ENCODE measurements at regions not wholly inside any gene's neighbourhood (a gene's known extent, or its start where the extent isn't known, plus 50 kb on each side); places are given as distances from the start of the nearest gene placed in this dataset.

DNA sequence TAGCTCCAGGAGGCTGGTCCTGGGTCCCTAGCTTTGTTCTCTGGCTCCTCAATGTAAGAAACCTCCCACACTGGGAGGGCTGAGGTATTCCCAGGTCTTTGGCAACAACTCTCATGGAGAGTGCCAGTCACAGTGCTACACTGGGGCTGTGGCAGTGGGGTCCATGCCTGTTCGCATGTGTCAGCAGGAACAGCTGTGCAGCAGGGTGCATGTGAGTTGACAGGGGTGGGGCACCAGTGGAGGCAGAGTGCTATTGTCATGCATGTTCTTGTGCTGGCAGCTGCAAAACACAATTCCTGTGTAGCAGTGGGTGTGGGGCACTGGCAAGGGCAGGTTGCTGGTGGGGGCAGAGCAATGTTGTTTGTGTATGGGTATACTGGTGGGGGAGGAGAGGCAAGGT is 246.0 kb downstream of the CXXC4 start:
- Histone ChIP-seq H3K4me2 (no peak overlapping the region), H3K27ac (no peak overlapping the region), H3K9me3 (ENCODE audit: low read depth) (no peaks in the 10 kb centered on the region), H4K20me1 (ENCODE audit: low read depth) (no peaks in the 10 kb centered on the region), H3K4me1 (no peaks in the 10 kb centered on the region), H3K79me2 (ENCODE audit: low read depth) (no peaks in the 10 kb centered on the region), H3K9ac (no peak overlapping the region), H3K4me3 (no peak overlapping the region), H2AFZ (replicated peaks) (no peak overlapping the region), H3K36me3 (no peaks in the 10 kb centered on the region), H3F3A (ENCODE audit: low read depth) (no peaks in the 10 kb centered on the region), H3K27me3 (no peaks in the 10 kb centered on the region)
- TF ChIP-seq EZH2phosphoT487 (IDR thresholded peaks at IDR 0.05) (no peak), EZH2 (IDR thresholded peaks at IDR 0.05) (no peak)
- TF ChIP-seq, protein P1, sequence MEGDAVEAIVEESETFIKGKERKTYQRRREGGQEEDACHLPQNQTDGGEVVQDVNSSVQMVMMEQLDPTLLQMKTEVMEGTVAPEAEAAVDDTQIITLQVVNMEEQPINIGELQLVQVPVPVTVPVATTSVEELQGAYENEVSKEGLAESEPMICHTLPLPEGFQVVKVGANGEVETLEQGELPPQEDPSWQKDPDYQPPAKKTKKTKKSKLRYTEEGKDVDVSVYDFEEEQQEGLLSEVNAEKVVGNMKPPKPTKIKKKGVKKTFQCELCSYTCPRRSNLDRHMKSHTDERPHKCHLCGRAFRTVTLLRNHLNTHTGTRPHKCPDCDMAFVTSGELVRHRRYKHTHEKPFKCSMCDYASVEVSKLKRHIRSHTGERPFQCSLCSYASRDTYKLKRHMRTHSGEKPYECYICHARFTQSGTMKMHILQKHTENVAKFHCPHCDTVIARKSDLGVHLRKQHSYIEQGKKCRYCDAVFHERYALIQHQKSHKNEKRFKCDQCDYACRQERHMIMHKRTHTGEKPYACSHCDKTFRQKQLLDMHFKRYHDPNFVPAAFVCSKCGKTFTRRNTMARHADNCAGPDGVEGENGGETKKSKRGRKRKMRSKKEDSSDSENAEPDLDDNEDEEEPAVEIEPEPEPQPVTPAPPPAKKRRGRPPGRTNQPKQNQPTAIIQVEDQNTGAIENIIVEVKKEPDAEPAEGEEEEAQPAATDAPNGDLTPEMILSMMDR (IDR thresholded peaks at IDR 0.05): no peak
- Mint-ChIP-seq H3K27me3 (ENCODE audit: insufficient read depth, low read depth) (peaks cover 2% of the 10 kb centered on the region), H3K27ac (no peak overlapping the region), H3K4me3 (no peak overlapping the region), H3K36me3 (no peaks in the 10 kb centered on the region), H3K4me1 (no peaks in the 10 kb centered on the region), H3K9me3 (peaks cover 3% of the 10 kb centered on the region)
- DNase-seq (ENCODE audit: low spot score): no peak

DNA sequence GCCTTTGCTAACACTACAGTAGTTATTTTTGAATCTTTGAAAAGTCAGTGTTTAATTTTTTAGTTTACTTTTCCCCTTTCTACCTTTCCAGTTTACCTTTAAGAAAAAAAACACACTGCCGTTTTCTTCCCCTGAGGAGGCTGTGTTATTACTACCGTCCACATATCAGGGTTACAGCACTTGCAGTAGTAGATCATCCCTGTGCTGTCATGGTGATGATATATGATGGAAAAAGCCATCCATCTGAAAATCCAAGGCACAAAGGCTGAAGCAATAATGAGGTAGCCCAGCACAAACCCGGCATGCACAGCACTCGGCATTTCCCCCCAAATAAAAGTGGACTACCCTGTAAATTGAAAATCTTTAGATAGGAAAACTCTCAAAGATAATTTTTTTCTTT is 258.7 kb downstream of the CXXC4 start:
- H2AFZ ChIP-seq (replicated peaks): no peak overlapping the region
- no peaks in the 10 kb centered on the region for H3K9me3 Mint-ChIP-seq
- no peak overlapping the region for H3K4me3 Mint-ChIP-seq
- no peak overlapping the region for H3K4me2 ChIP-seq
- no peak overlapping the region for H3K27ac Mint-ChIP-seq
- no peak overlapping the region for H3K27ac ChIP-seq
- no peaks in the 10 kb centered on the region for H3K4me1 Mint-ChIP-seq
- no peaks in the 10 kb centered on the region for H3K36me3 Mint-ChIP-seq
- no peaks in the 10 kb centered on the region for H3K27me3 ChIP-seq
- H3K9ac ChIP-seq: no peak overlapping the region
- H4K20me1 ChIP-seq (ENCODE audit: low read depth): no peaks in the 10 kb centered on the region
- no peak overlapping the region for H3K4me3 ChIP-seq
- no peaks in the 10 kb centered on the region for H3F3A ChIP-seq (ENCODE audit: low read depth)
- no peak for DNase-seq (ENCODE audit: low spot score)
- H3K79me2 ChIP-seq (ENCODE audit: low read depth): no peaks in the 10 kb centered on the region
- no peaks in the 10 kb centered on the region for H3K36me3 ChIP-seq
- TF ChIP-seq, protein P1 (IDR thresholded peaks at IDR 0.05): no peak
- H3K4me1 ChIP-seq: no peaks in the 10 kb centered on the region
- no peaks in the 10 kb centered on the region for H3K27me3 Mint-ChIP-seq (ENCODE audit: insufficient read depth, low read depth)
- H3K9me3 ChIP-seq (ENCODE audit: low read depth): no peaks in the 10 kb centered on the region

DNA sequence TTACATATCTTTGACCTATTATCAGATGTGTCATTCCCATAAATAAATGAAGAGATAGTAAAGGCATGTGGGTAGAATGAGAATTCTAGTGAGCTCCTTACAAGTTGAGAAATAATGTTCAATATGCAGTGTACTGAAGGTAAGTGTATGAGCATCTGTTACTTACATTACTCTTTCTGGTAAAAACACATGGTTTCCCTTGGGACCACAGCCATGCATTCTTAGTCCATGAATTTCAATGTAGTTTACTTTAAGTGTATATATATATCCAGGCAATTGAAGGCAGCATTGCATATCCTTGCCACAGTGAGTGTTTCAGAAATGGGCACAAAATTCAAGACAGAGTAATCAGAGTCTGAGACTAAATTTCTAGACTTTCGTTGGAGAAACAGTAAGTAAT is 277.2 kb downstream of the CXXC4 start:
- no peak for DNase-seq (ENCODE audit: low spot score)
- no peaks in the 10 kb centered on the region for H3K4me1 Mint-ChIP-seq
- H2AFZ ChIP-seq (replicated peaks): no peak overlapping the region
- no peaks in the 10 kb centered on the region for H3F3A ChIP-seq (ENCODE audit: low read depth)
- no peaks in the 10 kb centered on the region for H4K20me1 ChIP-seq (ENCODE audit: low read depth)
- no peaks in the 10 kb centered on the region for H3K9me3 ChIP-seq (ENCODE audit: low read depth)
- no peak overlapping the region for H3K4me2 ChIP-seq
- no peaks in the 10 kb centered on the region for H3K27me3 ChIP-seq
- H3K9me3 Mint-ChIP-seq: no peaks in the 10 kb centered on the region
- H3K36me3 Mint-ChIP-seq: no peaks in the 10 kb centered on the region
- no peak overlapping the region for H3K4me3 Mint-ChIP-seq
- no peak overlapping the region for H3K4me3 ChIP-seq
- no peak overlapping the region for H3K27ac Mint-ChIP-seq
- no peak overlapping the region for H3K9ac ChIP-seq
- H3K79me2 ChIP-seq (ENCODE audit: low read depth): no peaks in the 10 kb centered on the region
- no peak overlapping the region for H3K27ac ChIP-seq
- TF ChIP-seq EZH2phosphoT487 (IDR thresholded peaks at IDR 0.05): no peak
- TF ChIP-seq EZH2 (IDR thresholded peaks at IDR 0.05): no peak
- TF ChIP-seq, protein P1 (IDR thresholded peaks at IDR 0.05): no peak
- H3K4me1 ChIP-seq: no peaks in the 10 kb centered on the region
- no peaks in the 10 kb centered on the region for H3K36me3 ChIP-seq
- H3K27me3 Mint-ChIP-seq (ENCODE audit: insufficient read depth, low read depth): no peaks in the 10 kb centered on the region

DNA sequence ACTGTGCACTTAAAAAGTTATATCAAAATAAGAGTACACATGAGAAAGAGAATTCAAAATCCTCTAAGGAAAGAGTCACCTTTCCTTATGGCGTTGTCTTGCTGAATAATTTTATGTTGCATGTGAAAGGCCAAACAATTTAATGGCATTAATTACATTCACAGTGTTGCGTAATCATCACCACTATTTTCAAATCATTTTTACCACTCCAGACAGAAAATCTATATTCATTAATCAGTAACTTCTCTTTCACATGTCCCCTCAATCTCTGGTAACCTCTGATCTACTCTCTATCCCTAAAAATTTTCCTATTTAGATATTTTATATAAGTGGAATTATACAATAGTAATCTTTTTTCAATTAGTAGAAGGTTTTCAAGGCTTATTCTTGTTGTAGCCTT is 283.0 kb downstream of the CXXC4 start:
- H3K4me1 Mint-ChIP-seq: no peaks in the 10 kb centered on the region
- Histone ChIP-seq H2AFZ (replicated peaks) (no peak overlapping the region), H3F3A (ENCODE audit: low read depth) (no peaks in the 10 kb centered on the region), H3K4me2 (no peak overlapping the region), H3K9me3 (ENCODE audit: low read depth) (no peaks in the 10 kb centered on the region), H3K79me2 (ENCODE audit: low read depth) (no peaks in the 10 kb centered on the region), H3K27ac (no peak overlapping the region), H3K9ac (no peak overlapping the region), H3K36me3 (no peaks in the 10 kb centered on the region), H3K27me3 (no peaks in the 10 kb centered on the region), H3K4me1 (no peaks in the 10 kb centered on the region), H4K20me1 (ENCODE audit: low read depth) (no peaks in the 10 kb centered on the region), H3K4me3 (no peak overlapping the region)
- H3K4me3 Mint-ChIP-seq: no peak overlapping the region
- no peaks in the 10 kb centered on the region for H3K36me3 Mint-ChIP-seq
- H3K27me3 Mint-ChIP-seq (ENCODE audit: insufficient read depth, low read depth): no peaks in the 10 kb centered on the region
- DNase-seq (ENCODE audit: low spot score): no peak
- TF ChIP-seq EZH2 (IDR thresholded peaks at IDR 0.05): no peak
- no peak for TF ChIP-seq EZH2phosphoT487 (IDR thresholded peaks at IDR 0.05)
- TF ChIP-seq, protein P1 (IDR thresholded peaks at IDR 0.05): no peak
- no peak overlapping the region for H3K27ac Mint-ChIP-seq
- no peaks in the 10 kb centered on the region for H3K9me3 Mint-ChIP-seq

Data from neural progenitor cell (in vitro differentiated cells).